ENCODE measurements at regions not wholly inside any gene's neighbourhood (a gene's known extent, or its start where the extent isn't known, plus 50 kb on each side); places are given as distances from the start of the nearest gene placed in this dataset.

DNA sequence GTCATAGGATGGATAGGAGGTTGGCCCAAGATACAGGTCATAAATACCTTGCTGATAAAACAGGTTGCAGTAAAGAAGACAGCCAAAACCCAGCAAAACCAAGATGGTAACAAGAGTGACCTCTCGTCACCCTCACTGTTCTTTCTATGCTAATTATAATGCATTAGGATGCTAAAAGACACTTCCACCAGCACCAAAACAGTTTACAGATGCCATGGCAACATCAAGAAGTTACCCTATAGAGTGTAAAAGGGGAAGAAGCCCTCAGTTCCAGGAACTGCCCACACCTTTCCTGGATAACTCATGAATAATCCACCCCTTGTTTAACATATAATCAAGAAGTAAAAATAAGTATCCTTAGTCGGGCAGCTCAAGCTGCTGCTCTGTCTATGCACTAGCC lies 671.9 kb downstream of the PTPRC start:
- no peak for DNase-seq (ENCODE audit: low read depth in 2 of 2)

DNA sequence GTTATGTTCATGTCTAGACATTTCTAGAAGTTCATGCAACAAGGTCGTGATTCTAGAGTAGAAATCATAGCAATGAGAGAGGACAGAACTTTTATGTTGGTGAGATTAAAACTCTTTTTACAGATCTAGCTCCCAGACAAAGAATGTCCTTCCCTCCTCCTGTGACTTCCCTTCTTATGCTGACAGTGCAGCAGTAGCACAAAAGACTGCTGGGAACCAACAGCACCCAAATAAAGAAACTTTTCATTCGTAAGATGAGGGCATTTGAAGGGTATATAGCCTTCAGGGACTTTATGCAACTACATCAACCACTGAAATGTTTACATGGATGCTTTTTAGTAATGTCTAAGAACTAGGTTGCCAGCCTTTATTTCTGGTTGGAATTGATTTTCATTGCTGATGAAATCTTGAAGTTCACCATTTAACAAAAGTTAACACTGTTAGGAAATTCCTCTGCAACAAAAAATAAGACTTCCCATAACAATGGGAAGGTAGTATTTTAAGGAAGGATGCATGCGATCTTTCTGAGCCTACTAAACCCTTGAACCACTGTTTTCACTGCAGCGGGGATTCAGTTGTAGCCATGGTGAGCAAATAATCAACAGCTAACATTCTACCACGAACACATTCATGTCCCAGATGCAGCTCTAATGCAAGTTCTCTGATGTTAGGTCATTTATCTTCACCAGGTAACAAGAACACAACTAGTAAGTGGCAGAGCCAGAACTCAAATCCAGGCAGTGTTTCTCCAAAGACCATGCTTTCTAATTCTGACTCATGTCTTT lies 672.8 kb downstream of the PTPRC start:
- DNase-seq (ENCODE audit: low read depth in 2 of 2): no peak

DNA sequence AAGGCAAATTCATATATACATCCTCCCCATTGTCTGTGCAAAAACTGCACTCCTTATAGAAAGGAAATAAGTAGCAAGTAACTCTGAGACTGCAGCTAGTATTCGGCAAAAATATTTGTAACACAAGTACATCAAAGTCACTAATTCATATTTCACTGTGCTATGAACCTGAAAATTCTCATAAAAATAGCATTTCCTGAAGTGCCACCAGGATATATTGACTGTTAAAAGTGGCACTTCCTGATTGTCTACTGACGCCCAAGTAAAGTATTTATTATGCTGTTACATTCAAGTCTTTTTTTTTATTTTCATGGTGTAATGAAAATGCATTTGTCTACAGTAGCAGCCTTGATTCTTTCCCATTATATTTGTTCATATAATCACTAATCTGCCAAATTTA lies 673.8 kb downstream of the PTPRC start:
- DNase-seq (ENCODE audit: low read depth in 2 of 2): peak in 1 of 2 donors; percentile 12

DNA sequence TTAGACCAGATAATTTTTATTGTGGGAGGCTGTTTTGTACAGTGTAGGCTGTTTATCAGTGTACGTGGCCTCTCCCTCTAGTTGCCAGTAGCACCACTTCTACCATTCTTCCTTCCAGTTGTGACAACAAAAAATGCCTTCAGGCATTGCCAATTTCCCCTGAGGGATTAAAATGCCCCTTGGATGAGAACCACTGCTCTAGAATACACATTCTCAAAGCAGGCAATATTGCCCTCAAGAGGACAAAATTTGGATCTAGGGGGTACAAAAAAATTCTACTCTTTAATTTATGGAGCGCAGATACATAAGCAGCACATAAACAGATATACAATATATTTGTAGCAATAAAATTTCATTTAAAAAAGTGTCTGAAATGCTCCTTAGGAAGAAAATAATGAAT lies 674.6 kb downstream of the PTPRC start:
- DNase-seq (ENCODE audit: low read depth in 2 of 2): no peak

DNA sequence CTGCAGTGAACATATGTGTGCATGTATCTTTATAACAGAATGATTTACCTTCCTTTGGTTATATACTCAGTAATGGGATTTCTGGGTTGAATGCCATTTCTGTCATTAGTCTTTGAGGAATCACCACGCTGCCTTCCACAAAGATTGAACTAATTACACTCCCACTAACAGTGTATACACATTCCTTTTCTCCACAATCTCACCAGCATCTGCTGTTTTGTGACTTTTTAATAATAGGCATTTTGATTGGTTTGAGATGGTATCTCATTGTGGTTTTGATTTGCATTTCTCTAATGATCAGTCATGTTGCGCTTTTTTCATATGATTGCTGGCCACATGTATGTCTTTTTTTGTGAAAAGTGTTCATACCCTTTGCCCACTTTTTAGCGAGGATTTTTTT lies 680.5 kb downstream of the PTPRC start:
- no peak for DNase-seq (ENCODE audit: low read depth in 2 of 2)

DNA sequence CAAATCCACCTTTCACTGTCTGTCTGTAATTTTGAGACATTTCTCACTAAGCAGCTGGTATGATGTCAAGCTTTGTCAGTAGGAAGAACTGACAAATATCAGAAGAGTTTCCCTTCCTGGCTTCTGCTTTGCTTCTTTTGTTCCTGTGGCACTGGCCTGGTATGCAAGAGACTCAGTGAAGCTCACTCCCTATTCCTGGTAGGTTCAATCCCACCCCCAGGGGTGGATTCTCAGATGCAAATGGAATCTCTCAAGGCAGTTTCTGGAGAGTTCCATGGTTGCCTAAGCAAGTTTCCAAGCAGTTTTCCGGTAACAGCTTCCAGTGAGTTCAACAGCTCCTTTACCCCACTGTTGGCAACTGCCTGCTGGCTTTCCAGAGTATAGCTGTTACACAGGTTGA lies 683.4 kb downstream of the PTPRC start:
- DNase-seq (ENCODE audit: low read depth in 2 of 2): no peak

DNA sequence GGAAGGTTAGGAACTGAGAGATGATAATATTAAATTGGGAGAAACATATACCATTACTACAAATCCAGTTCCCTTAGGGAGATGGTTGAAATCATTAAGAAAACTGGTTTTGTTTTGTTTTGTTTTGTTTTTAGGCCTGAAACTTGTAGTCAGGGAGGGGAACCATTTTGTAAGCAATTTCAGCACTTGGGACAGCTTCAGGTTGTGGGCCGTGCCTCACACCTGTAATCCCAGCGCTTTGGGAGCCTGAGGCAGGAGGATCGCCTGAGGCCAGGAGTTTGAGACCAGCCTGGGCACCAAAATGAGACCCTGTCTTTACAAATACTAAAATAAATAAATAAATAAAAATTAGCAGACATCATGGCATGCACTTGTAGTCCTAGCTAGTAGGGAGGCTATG lies 694.3 kb upstream of the NR5A2 start:
- no peak for DNase-seq (ENCODE audit: low read depth in 2 of 2)

DNA sequence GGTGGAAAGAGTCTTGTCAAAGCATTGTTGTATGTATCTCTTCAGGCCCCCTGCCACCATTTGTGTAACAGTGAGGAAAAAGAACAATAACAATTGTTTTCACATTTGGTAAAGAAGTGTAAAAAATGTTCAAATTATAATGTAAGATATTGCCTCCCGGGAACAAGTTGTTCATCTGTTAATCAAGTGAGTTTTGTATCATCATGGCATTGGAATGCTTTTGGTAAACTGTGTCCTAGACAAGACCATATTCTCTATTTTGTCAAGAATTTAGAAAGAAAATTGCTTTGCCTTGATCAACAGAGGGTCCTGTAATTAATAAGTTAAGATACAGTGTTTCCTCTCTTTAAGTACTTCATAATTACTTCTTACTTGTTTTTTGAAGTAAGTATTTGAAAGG lies 692.0 kb upstream of the NR5A2 start:
- DNase-seq (ENCODE audit: low read depth in 2 of 2): no peak

DNA sequence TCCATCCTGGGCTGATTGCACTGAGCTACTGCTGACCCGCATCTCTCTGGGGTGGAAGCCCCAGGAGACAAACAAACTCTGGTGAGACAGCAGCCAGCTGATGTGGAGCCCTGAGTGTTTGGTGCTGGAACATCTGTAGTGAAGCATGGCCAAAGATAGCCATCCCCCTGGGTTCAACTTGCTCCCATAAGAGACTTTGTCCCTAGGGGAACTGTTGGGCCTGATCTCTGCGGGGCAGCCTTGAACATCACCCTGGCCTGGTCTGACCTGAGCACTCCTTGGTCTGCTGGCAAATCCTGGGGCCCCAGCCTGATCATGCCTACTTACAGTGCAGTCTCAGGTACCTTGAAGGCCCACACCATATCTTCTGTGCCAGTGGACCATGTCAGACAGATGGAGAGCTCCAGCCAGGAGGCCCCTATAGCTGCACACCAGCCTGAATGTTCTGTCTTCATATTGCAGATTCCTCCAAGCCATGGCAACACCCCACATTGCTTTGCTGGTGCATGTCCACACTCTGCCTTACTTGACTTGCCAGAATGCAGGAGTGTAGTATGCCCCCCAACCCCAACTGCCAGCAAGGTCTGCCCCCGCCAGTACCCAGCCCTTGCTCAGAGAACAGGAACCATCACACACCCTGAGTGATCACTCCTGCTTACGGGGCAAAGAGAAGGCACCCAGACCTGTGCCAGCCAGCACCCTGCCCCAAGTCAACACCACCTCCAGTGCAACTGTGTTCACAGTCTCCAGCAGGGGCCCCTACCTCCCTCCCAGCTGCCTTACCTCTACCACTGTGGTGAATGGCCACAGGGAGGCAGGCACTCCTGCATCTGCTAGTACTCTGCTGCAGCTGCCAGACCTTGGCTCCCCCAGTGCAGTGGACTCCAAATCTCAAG lies 690.5 kb upstream of the NR5A2 start:
- DNase-seq (ENCODE audit: low read depth in 2 of 2): no peak

DNA sequence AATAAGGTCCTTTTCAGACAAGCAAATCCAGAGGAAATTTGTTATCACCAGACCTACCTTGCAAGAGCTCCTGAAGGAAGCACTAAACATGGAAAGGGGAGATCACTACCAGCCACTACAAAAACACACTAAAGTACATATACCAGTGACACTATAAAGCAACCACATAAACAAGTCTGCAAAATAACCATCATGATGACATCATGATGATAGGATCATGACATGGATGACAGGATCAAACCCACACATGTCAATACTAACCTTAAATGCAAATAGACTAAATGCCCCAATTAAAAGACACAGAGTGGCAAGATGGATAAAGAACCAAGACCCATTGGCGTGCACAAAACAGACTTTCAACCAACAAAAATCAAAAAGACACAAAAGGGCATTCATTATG lies 688.8 kb upstream of the NR5A2 start:
- no peak for DNase-seq (ENCODE audit: low read depth in 2 of 2)

DNA sequence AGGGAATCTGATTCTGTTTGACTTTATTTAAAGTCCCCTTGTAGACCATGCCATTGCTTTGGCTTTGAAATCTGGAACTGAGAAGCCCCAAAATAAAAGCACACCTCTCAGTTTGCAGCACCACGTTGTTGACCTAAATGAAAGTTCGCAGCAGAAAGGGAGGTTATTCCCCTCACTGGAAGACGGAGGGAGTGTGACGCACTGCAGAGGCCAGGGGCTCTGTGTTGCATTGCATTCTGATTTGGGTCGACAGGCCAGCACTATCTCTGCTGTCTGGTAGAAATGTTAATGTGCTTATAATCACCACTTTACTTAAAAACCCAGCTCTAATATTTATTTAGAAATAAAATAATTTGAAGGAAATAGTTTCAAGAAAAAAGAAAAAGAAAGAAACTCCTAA lies 675.2 kb upstream of the NR5A2 start:
- DNase-seq (ENCODE audit: low read depth in 2 of 2): no peak

DNA sequence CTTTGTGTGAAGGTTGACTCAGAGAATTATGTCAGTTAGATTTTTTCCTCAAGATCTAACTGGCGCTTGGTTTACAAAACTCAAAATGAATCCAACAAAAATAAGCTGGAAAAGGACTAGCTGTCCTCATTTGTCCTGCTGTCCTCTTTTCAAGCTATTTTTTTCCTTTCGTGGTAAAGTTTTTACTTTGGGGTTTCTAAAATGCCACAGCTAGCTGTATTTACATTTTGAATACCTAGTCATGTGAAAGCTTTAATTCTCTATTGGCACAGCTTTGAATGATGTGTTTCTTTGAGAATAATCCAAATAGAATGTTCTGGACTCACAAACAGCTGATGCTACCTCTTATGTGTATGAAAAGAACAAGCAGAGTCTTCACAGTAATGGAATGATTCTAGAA lies 673.6 kb upstream of the NR5A2 start:
- no peak for DNase-seq (ENCODE audit: low read depth in 2 of 2)

DNA sequence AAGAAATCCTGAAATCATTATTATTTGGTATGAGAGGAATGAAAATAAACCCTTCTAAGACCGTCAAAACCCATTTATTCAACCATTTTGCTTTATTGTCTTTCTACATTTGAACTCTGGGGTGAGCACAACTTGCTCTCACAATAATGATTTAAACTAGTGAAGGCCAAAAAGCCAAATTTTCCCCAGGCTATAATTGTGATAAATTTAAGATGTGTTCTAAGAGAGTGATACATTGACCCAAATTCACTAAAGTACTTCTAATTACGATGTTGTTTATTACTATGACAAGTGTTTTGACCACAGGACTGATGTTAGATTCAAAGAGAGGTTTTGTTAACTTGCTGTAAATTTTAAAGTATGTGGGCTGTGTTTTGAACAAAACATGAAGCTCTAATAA lies 670.9 kb upstream of the NR5A2 start:
- no peak for DNase-seq (ENCODE audit: low read depth in 2 of 2)

DNA sequence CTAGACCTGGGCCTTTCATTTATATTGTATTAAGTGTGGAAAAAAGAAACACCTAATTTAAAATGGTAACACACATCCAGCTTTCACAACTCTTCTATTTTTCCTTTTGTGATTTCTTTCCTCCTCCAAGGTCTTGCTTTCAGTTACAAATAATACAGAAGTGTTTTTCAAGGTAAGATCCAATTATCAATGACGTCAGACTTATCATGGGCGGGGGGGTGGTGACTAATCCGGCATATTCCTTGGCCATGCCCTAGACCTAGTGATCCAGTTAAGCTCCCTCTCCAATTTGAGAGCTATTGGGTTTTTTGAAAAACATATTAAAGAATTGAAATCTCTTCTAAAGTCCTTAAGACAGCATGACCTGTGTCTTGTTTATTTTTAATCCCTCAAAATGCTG lies 669.9 kb upstream of the NR5A2 start:
- no peak for DNase-seq (ENCODE audit: low read depth in 2 of 2)

DNA sequence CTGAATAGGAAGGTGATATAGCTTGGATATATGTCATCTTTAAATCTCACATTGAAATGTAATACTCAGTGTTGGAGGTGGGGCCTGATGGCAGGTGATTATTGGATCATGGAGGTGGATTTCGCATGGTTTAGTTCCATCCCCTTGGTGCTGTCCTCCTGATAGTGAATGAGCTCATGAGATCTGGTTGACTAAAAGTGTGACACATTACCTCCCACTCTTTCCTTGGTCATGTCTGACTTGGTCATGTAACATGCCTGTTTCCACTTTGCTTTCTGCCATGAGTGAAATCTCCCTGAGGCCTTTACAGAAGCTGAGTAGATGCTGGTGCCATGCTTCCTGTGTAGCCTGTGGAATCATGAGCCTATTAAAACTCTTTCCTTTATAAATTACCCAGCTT lies 664.5 kb upstream of the NR5A2 start:
- DNase-seq (ENCODE audit: low read depth in 2 of 2): no peak

DNA sequence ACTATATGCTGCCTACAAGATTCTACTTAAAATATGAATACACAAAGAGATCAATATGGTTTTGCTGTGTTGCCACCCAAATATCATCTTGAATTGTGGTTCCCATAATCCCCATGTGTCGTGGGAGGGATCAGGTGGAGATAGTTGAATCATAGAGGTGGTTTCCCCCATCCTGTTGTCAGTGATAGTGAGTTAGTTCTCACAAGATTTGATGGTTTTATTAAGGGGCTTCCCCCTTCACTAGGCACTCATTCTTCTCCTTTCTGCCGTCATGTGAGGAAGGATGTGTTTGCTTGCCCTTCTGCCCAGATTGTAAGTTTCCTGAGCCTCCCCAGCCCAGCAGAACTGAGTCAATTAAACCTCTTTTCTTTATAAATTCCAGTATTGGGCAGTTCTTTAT lies 654.4 kb upstream of the NR5A2 start:
- no peak for DNase-seq (ENCODE audit: low read depth in 2 of 2)

DNA sequence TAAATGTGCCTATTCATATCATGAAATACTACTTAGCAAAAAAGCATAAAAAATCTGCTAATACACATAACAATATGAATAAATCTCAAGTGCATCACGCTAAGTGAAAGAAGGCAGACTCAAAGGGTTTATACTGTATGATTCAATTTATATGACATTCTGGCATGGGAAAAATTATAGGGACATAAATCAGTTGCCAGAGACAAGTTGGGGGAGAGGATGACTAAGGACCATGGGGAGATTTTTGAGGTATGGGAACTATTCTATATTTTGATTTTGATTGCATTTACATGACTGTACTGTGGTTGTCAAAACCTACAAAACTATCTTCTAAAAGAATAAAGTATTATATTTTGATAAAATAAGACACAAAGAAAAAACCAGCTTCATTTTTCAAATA lies 650.3 kb upstream of the NR5A2 start:
- no peak for DNase-seq (ENCODE audit: low read depth in 2 of 2)

DNA sequence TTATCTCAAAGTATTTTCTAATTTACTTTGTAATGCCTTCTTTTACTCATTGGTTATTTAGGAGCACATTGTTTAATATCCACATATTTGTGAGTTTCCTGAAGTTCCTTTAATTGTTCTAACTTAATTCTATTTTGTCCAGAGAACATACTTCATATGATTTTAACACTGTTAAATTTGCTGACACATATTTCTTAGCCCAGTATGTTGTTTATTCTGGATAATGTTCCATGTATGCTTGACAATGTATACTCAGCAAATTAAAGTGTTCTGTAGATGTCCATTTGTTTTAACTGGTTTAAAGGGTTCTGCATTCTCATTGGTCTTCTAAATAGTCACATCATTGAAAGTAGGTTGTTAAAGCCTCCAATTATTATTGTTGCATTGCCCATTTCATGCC lies 643.7 kb upstream of the NR5A2 start:
- no peak for DNase-seq (ENCODE audit: low read depth in 2 of 2)

DNA sequence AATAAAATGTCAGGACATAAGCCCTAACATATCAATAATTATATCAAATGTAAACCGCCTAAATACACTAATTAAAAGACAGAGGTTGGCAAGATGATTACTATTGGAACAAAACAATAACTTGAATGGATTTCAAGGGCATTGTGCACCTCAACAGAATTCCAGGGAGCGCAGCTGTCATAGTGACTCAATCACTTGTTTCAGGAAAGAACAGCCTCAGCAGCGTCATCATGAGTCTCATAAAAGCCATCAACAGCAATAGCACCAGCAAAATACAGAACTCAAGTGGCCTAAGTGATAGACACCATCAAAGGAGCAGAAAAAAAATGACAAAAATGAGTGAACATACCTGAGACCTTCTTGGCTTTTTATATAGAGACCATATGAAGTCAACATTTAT lies 632.7 kb upstream of the NR5A2 start:
- DNase-seq (ENCODE audit: low read depth in 2 of 2): no peak

DNA sequence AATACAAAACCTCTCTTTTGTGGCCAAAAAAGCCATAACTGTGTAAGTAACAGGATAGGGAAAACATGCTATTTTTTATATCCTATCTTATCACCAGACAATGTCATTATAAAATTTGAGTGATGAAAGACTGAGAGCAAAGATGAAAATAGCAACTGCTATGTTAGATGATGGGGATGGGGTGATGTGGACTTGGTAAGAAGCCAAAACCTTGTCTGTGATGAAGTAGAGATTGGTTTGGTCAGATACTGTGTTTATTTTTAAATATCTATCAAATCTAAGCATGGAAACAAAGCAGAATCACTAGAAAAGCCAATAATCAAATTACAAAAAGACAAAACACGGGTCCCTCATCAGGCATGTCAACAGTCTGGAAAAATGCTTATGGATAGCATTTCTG lies 631.1 kb upstream of the NR5A2 start:
- no peak for DNase-seq (ENCODE audit: low read depth in 2 of 2)

DNA sequence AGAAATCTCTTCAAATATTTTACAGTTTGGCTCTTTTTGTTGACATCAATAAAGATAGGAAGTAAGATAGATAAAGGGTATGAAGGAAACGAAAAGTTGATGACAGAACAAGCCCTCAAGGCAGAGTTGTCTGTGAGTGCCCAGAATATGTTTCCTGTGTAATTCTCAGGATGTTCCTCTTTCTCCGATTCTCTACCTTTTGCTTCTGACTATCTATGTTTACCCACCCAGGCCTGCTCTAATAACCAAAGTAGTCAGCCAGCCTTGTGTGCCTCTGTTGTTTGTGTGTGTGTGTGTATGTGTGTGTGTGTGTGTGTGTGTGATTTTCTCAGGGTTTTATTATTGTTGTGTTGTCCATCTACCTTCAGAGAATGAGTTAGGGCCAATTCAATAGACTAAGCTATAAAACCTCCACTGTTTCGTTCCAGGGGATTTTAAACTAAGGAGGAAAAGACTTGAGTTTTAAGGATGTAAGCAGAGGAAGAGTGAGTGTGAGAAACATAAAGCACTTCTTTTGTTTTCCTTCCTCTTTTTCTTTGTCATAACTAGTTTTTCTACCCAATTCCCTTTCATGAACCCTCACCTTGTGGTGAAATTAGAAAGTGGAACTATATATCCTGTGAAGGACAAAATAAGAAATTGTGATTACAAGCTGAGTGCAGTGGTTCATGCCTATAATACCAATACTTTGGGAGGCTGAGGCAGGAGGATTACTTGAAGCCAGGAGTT lies 627.4 kb upstream of the NR5A2 start:
- DNase-seq (ENCODE audit: low read depth in 2 of 2): no peak

DNA sequence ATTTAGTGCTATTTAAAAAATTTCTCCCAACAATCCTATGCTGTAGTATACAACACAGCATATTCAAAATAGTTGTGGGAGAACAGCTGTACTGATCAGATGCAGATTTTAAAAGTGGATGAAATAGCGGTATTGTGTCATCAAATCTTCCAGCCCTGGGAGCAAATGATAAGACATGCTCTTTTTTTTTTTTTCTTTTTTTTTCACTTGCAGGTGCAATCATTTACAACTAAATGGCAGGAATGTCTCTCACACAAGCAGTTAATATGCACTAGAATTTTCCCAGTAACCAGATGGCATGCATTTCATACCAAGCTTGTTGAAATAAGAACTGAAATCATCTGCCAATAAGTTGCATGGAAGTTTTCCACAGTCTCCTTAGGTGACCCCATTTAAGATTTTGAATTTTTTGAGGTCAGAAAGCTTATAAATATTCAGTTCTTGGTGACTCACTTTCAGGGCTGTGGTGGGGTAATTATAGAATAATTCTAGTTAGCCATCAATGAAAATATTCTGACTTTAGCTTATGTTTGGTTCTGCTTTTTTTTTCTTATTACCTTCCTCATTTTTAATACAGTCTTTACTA lies 623.9 kb upstream of the NR5A2 start:
- DNase-seq (ENCODE audit: low read depth in 2 of 2): no peak
